ENCODE measurements at regions not wholly inside any gene's neighbourhood (a gene's known extent, or its start where the extent isn't known, plus 50 kb on each side); places are given as distances from the start of the nearest gene placed in this dataset.

DNA sequence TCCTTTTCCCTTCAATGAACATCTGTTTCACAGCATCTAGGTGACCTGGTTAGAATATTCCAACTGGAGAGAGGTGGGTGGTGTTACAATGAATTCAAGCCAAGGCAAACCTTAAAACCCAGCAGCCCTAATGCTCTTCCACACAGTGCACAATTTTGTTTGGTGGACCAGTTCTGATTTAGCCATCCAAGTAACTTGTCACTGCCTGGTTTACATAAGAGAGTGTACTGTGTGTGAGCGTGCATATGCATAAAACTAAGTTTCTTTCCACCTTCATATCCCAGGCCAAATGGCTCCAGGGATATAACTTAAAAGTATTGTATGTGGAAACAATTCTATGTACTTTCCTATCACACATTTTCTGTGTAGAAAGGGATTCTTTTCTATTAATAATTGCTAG lies 200.4 kb upstream of the FAR2 start:
- no peak for DNase-seq

DNA sequence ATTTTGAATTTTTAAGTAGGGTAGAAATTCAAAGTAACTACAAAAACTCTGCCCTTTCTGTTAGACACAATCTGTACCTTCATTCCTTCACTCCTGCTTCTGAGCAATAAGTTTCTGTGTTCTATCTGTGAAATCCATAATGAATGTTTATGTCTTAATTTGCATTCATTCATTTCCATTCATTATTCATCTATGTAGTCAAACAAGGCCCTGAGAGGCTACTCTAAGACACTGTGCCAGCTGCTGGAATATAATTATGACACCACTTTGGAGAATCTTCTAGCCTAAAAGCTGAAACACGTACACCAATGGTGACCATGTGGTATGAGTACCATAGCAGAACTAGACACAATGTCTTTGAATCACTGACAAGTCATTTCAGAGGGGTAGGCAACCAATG lies 199.9 kb upstream of the FAR2 start:
- DNase-seq, result no peak

DNA sequence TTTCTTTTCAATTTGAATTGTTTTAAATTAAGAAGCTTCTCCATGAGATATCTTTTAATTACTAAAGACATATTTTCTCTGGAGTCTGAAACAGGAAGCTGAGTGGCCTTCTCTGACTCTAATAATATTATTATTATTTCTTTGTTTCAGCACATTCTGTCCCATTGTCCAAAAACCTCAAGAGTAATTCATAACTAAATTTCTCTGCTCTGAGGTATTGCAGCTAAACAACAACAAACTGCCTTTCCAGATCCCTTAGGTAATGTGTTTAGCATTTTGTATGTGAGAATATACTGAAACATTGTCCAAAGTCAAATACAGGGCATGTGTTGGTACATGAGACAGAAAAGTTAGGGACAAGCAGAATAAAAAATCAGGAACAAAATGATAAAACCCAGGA lies 199.0 kb upstream of the FAR2 start:
- no peak for DNase-seq

GRCh38 chr12:28951935-28952334 lies 197.1 kb upstream of the FAR2 start:
- DNase-seq, result no peak

- DNase-seq, result no peak
Observed at GRCh38 chr12:28954333-28954732, 194.7 kb upstream of the FAR2 start.

- DNase-seq, result no peak
Observed at GRCh38 chr12:28955491-28955890, 193.6 kb upstream of the FAR2 start.

DNA sequence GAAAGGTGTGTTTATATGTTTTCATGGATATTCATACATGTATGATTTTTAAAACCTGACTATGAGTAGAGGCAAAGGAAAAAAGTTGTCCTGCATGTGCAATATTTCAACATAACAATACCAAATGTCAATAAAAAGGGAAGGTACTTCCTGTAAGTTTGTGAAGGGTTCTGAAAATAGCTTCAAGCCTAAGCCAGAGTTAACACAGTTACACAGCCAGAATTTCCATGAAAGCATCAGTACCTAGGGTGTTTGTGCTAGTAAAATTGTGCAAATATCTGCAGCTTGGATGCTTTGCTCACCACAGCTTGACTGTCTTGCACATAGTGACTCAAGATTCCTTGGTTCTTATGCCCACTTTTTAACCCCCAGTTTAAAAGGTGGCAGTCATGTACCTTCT lies 193.1 kb upstream of the FAR2 start:
- no peak for DNase-seq

GRCh38 chr12:28958553-28959195 lies 190.4 kb upstream of the FAR2 start:
- DNase-seq, result no peak

DNA sequence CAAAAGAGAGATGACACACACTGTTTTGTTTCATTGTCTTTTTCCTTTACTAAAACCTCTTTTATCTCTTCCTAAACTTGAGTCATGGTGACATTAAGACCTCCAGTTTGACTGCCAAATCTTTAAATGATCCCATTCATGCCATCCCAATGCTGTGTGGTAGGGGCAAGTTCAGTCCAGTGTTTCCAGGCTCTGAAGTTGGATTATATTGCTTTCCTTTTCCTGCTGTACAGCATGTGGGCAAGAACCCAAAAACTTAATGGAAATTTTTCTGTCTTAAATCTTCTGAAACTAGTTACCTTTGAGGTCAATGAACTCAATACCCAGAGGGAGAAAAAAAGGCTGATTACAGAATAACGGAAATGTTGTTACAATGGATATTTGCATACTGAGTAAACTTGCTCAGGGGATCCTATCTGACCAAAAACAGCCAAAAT lies 187.1 kb upstream of the FAR2 start:
- no peak for DNase-seq

DNA sequence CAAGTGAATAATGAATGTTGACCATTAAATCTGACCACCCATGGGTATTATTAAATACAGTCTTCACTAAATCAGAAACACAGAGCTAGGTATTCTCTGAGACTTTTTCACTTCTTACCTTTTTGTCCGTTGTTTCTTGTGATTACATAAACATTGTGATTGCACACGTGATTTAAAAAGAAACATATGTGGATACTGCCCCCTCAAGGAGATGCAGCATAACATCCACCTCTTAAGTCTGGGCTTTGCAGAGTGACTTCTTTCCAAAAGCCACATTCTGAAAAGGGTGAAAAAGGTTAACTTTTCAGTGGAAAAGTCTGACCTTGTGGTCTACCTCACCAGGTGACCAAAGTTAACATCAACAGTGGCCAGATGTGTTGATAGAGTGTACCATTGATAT lies 185.5 kb upstream of the FAR2 start:
- DNase-seq, result no peak

DNA sequence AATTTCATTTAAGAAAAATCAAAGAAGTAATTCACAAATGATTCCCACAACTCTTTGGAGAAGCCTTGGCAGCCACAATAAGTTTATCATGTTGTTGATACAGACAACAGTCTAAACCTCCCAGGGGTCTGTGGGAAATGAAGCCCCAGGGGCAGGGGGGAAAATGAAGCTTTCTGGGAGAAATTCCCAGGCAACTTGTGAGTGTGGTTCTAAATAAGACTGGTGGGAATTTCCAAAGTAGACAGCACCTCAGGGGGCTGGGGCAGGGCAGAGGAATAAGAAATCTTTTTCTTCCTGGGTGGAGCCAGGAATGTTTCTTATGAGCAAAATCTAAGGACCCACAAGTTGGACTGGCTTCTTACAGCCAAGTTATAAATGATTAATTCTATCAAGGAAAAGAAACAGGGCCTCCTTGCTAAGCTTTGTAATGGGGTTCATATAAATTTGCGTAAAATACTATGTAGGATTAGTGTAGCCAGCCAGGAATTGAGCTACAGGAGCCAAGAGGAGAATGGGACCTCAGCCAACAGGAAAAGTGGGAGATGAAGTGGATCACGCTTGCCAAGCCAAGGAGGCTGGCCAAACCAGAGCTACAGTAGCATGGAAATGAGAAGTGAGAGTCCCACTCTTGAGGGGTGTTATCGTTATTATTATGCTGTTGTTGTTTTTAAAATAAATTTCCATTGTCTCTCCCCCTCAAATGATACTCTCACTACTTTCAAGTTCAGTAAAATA lies 182.9 kb upstream of the FAR2 start:
- DNase-seq, result no peak

DNA sequence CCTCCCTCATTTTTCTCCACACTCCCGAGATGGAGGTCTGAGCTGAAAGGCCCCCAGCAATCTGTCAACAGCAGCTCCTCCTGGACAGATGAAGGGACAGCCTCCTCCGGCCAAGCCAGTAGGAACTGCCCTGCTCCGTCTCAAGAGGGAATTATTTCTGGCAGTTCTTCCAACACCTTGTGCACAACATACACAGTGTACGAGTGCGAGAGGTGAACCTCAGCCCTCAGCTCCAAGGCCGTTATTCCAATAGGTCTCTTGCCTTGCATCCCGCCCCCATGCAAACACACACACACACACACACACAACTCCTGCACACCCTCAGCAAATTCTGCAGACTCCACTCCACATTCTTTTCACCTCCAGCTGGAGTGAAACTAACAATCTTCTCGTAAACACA lies 181.7 kb upstream of the FAR2 start:
- no peak for DNase-seq

DNA sequence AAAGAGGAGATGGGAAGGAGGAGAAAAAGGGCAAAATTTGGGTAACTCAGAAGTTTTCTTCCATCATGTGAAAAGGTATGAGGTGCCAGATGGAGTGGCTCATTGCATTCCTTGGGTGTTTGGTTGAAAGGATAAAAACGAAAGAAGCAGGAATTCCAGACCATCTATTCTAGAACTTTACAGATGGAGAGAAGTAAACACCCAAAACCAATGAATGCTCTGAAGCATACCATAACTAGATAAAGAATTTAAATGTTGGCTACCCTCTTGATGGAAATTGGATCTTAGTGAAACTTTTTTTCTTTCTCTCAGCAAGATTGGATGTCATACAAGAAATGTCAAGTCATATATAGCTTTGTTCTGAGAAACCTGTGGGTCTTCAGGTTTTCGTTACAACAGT lies 175.6 kb upstream of the FAR2 start:
- no peak for DNase-seq

GRCh38 chr12:28974166-28974565 lies 174.9 kb upstream of the FAR2 start:
- no peak for DNase-seq

GRCh38 chr12:28974883-28975282 lies 174.2 kb upstream of the FAR2 start:
- DNase-seq, result no peak

DNA sequence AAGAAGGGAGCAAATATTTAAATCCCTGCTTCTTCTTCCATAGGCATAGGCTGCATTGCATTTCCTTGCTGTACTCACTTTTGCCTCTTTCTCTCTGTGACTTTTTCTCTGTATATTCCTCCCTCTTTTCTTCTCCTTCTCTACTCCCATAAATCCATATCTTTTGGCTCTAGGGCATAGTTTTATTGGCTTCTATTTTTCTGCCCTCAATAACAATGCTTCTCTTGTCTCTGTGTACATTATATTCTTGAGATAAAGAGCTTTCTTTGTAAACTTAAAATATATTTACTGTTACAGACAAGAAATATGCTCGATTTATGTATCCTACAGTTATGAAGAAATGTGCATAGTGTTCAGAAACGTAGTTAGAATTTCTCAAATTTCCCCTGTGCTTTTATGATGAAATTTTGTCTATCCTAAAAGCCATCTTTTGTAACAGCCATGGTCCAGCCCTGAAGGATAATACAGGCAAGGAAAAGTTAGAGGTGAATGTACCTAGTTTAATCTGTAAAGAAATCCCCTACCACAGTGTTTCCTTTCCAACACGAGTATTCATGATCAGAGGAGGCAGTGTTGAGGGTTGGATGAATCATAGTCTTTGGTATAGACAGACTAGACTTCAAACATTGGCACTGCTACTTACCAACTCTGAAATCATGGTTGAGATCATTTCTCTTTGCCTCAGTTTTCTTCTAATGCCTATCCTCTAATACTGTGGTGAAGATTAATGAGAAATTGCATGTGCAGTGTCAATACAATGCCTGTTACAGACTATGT lies 173.3 kb upstream of the FAR2 start:
- DNase-seq, result no peak

DNA sequence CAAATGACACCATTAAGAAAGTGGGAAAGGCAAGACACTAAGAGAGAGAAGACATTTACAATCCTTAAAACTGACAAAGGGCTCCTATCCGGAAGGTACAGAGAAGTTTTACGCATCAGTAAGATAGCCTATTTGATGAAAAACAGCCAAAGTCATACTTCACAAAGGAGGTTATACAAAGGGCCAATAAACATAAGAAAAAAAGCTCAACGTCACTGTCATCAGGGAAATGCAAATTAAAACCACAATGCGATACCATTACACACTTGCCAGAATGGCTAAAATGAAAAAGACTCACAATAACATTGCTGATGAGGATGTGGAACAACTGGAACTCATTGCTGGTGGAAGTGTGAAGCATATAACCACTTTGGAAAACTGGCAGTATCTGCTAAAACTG lies 168.6 kb upstream of the FAR2 start:
- DNase-seq, result no peak

- no peak for DNase-seq
Observed at GRCh38 chr12:28987538-28988324, 161.3 kb upstream of the FAR2 start.

GRCh38 chr12:28988325-28988704 lies 160.8 kb upstream of the FAR2 start:
- no peak for DNase-seq

DNA sequence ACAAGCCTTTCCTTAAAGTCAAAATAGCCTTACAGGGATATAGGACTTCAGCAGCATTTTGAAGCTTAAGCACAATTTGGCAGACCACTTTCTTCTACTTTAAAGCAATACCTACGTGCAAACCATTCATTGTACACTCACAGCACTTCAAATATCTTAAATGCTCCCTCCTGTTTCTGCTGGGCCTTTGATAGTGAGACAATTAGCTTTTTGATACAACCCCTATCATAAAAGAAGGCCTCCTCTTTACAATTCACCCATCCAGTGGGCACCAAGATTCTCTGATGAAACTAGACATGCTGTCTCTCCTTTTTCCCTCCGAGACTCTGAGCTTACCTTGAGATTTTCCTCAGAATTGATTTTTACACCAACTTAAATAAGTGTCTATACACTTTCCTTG lies 157.5 kb upstream of the FAR2 start:
- no peak for DNase-seq

GRCh38 chr12:28993720-28994119 lies 155.4 kb upstream of the FAR2 start:
- no peak for DNase-seq

GRCh38 chr12:28994179-28994715 lies 154.8 kb upstream of the FAR2 start:
- no peak for DNase-seq

GRCh38 chr12:28996688-28997087 lies 152.4 kb upstream of the FAR2 start:
- no peak for DNase-seq

Data from CD4-positive, alpha-beta T cell treated with Interleukin-1 beta for 1 hour (primary cell).